WTC11 (cell line): ENCODE measurements at regions not wholly inside any gene's neighbourhood (a gene's known extent, or its start where the extent isn't known, plus 50 kb on each side); places are given as distances from the start of the nearest gene placed in this dataset.

Source experiments
- FOXP1 ChIP-seq: sonication (generic); formaldehyde crosslinking; IDR thresholded peaks from 2 replicates; pipeline ENCODE4 v1.8.0; 2022; ENCODE audit warnings: missing genetic modification reagents, mild to moderate bottlenecking, moderate library complexity, borderline replicate concordance
- RORB ChIP-seq: fragments of 250-450 bp; sonication (Bioruptor Pico); IDR thresholded peaks from 2 replicates; pipeline ENCODE4 v1.9.0; 2021; ENCODE audit warnings: mild to moderate bottlenecking
- SMAD3 ChIP-seq: sonication (generic); formaldehyde crosslinking; IDR thresholded peaks from 2 replicates; pipeline ENCODE4 v1.8.0; 2022; ENCODE audit warnings: missing genetic modification reagents, mild to moderate bottlenecking, borderline replicate concordance
- SMAD4 ChIP-seq: sonication (generic); formaldehyde crosslinking; IDR thresholded peaks from 2 replicates; pipeline ENCODE4 v1.8.0; 2022; ENCODE audit warnings: mild to moderate bottlenecking, missing genetic modification reagents
- TF ChIP-seq, protein P1 (sequence below): fragments of 200-600 bp; IDR thresholded peaks from 2 replicates; pipeline ENCODE4 v1.8.0; 2022; ENCODE audit warnings: antibody characterized with exemption
- TF ChIP-seq, protein P2 (sequence below): sonication (generic); formaldehyde crosslinking; conservative IDR thresholded peaks from 2 replicates; pipeline ENCODE4 v1.8.1; 2022; ENCODE audit warnings: mild to moderate bottlenecking, missing genetic modification reagents
- TF ChIP-seq, protein P3 (sequence below): sonication (generic); formaldehyde crosslinking; IDR thresholded peaks from 2 replicates; pipeline ENCODE4 v1.8.0; 2023; ENCODE audit warnings: mild to moderate bottlenecking, missing genetic modification reagents
- TF ChIP-seq, protein P4 (sequence below): sonication (generic); formaldehyde crosslinking; IDR thresholded peaks from 2 replicates; pipeline ENCODE4 v1.8.1; 2023; ENCODE audit warnings: mild to moderate bottlenecking, missing genetic modification reagents

DNA sequence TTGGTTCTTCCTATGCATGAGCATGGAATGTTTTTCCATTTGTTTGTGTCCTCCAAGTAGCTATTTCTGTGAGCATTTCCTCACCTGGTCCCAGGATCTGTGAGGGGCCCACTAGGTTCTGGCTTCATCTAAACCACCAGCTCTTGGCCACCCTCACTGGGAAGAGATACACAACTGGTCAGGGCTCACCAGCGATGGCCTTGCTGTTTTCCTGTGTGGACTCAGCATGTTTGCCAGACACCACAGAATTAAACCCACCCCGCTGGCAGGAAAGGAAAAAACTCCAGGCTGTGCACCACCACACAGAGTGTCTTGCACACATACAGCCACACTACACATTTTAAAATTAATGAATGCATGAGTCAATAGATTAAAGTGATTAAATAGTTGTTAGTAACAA lies 65.1 kb upstream of the NXT1 start:
- no peak for TF ChIP-seq FOXP1 (CRISPR knock-in tag)
- TF ChIP-seq, protein P1, sequence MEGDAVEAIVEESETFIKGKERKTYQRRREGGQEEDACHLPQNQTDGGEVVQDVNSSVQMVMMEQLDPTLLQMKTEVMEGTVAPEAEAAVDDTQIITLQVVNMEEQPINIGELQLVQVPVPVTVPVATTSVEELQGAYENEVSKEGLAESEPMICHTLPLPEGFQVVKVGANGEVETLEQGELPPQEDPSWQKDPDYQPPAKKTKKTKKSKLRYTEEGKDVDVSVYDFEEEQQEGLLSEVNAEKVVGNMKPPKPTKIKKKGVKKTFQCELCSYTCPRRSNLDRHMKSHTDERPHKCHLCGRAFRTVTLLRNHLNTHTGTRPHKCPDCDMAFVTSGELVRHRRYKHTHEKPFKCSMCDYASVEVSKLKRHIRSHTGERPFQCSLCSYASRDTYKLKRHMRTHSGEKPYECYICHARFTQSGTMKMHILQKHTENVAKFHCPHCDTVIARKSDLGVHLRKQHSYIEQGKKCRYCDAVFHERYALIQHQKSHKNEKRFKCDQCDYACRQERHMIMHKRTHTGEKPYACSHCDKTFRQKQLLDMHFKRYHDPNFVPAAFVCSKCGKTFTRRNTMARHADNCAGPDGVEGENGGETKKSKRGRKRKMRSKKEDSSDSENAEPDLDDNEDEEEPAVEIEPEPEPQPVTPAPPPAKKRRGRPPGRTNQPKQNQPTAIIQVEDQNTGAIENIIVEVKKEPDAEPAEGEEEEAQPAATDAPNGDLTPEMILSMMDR = no peak
- TF ChIP-seq, protein P2, sequence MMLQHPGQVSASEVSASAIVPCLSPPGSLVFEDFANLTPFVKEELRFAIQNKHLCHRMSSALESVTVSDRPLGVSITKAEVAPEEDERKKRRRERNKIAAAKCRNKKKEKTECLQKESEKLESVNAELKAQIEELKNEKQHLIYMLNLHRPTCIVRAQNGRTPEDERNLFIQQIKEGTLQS (CRISPR knock-in tag) = no peak
- TF ChIP-seq, protein P3, sequence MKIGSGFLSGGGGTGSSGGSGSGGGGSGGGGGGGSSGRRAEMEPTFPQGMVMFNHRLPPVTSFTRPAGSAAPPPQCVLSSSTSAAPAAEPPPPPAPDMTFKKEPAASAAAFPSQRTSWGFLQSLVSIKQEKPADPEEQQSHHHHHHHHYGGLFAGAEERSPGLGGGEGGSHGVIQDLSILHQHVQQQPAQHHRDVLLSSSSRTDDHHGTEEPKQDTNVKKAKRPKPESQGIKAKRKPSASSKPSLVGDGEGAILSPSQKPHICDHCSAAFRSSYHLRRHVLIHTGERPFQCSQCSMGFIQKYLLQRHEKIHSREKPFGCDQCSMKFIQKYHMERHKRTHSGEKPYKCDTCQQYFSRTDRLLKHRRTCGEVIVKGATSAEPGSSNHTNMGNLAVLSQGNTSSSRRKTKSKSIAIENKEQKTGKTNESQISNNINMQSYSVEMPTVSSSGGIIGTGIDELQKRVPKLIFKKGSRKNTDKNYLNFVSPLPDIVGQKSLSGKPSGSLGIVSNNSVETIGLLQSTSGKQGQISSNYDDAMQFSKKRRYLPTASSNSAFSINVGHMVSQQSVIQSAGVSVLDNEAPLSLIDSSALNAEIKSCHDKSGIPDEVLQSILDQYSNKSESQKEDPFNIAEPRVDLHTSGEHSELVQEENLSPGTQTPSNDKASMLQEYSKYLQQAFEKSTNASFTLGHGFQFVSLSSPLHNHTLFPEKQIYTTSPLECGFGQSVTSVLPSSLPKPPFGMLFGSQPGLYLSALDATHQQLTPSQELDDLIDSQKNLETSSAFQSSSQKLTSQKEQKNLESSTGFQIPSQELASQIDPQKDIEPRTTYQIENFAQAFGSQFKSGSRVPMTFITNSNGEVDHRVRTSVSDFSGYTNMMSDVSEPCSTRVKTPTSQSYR = no peak
- no peak for TF ChIP-seq SMAD3 (CRISPR knock-in tag)
- TF ChIP-seq SMAD4 (CRISPR knock-in tag) = no peak
- TF ChIP-seq RORB = no peak
- TF ChIP-seq, protein P4, sequence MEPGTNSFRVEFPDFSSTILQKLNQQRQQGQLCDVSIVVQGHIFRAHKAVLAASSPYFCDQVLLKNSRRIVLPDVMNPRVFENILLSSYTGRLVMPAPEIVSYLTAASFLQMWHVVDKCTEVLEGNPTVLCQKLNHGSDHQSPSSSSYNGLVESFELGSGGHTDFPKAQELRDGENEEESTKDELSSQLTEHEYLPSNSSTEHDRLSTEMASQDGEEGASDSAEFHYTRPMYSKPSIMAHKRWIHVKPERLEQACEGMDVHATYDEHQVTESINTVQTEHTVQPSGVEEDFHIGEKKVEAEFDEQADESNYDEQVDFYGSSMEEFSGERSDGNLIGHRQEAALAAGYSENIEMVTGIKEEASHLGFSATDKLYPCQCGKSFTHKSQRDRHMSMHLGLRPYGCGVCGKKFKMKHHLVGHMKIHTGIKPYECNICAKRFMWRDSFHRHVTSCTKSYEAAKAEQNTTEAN = no peak
